K562 (cell line): ENCODE measurements at regions not wholly inside any gene's neighbourhood (a gene's known extent, or its start where the extent isn't known, plus 50 kb on each side); places are given as distances from the start of the nearest gene placed in this dataset.

Experiments used
- ATAC-seq: fragments of 200-7000 bp; cut with Tn5 transposase; 3 replicates; pipeline ENCODE4 v1.9.1; 2020; ENCODE audit warnings: moderate library complexity
- BruUV-seq: library from RNA; stranded (reverse); fragments of 400-500 nt; replicated peaks from 2 replicates; lab custom pipeline; 2021; lab: Mats Ljungman, UMichigan
- CTCF ChIA-PET: fragments of 300-600 bp; formaldehyde crosslinking; extraction: SDS; loops from one replicate; lab custom pipeline; 2021; ENCODE audit warnings: low intra/inter-chr PET ratio; lab: Yijun Ruan, JAX
- POLR2A ChIA-PET: fragments of 300-600, 350-650 bp; sonication (Branson Sonifier 250); formaldehyde crosslinking; extraction: SDS; loops from one replicate; lab custom pipeline; 2021; ENCODE audit warnings: antibody characterized with exemption, inconsistent platforms; lab: Yijun Ruan, JAX
- DNase-seq, 4 experiments: peaks; one replicate each; pipeline versions ENCODE4 v3.0.0 to v3.0.0-alpha.2; 2011 to 2018; ENCODE audit warnings: low spot score in 3 of 4, mixed read lengths in 3 of 4; ENCODE audit errors: extremely low read depth in 1 of 4
- FAIRE-seq: peaks from 2 replicates; lab custom pipeline; 2011; peaks lifted over from hg19 to GRCh38; lab: Jason Lieb, UNC
- H2AFZ ChIP-seq: 2 replicates; pipeline ENCODE4 v1.6.0; 2011; ENCODE audit warnings: low read depth, low read length, control low read depth, inconsistent platforms
- H3K27ac ChIP-seq: fragments of 200-600 bp; 3 replicates; pipeline ENCODE4 v1.8.0; 2011; ENCODE audit warnings: low read depth, mild to moderate bottlenecking, control low read depth, inconsistent platforms, low read length, moderate library complexity, mixed read lengths; ENCODE audit errors: extremely low read depth
- H3K27me3 ChIP-seq, 2 experiments: fragments of 300-600 bp in 1 of 2; 2 replicates in 1 of 2; 3 replicates in 1 of 2; pipeline versions ENCODE4 v1.6.0 to v1.8.0; 2011; ENCODE audit warnings: inconsistent platforms in 2 of 2, low read length in 2 of 2, mild to moderate bottlenecking in 1 of 2, mixed read lengths in 1 of 2, moderate library complexity in 1 of 2; ENCODE audit not compliant: control insufficient read depth in 2 of 2, insufficient read depth in 2 of 2
- H3K36me3 ChIP-seq: fragments of 300-600 bp; 3 replicates; pipeline ENCODE4 v1.8.0; 2011; ENCODE audit warnings: mild to moderate bottlenecking, low read length, inconsistent platforms; ENCODE audit not compliant: control insufficient read depth, insufficient read depth
- H3K4me1 ChIP-seq, 2 experiments: fragments of 200-600 bp in 1 of 2; replicated peaks in 1 of 2; 2 replicates in 1 of 2; 3 replicates in 1 of 2; pipeline versions ENCODE4 v1.5.1 to v1.8.0; 2011; ENCODE audit warnings: inconsistent platforms in 2 of 2, low read length in 2 of 2, mild to moderate bottlenecking in 1 of 2, mixed read lengths in 1 of 2, moderate library complexity in 1 of 2; ENCODE audit not compliant: control insufficient read depth in 2 of 2, insufficient read depth in 2 of 2
- H3K4me2 ChIP-seq: 2 replicates; pipeline ENCODE4 v1.6.1; 2011; ENCODE audit warnings: low read length, control low read depth, inconsistent platforms, mixed read lengths; ENCODE audit not compliant: insufficient read depth
- H3K4me3 ChIP-seq: fragments of 200-600 bp; sonication (generic), shearing (Covaris generic); 2 replicates; pipeline ENCODE4 v1.5.1; 2016; ENCODE audit warnings: control low read depth, inconsistent platforms
- H3K79me2 ChIP-seq: fragments of 200-600 bp; 3 replicates; pipeline ENCODE4 v1.8.0; 2011; ENCODE audit warnings: low read length, inconsistent platforms; ENCODE audit not compliant: control insufficient read depth, insufficient read depth
- H3K9ac ChIP-seq, 2 experiments: 2 replicates each; pipeline versions ENCODE4 v1.6.0 to v1.6.1; 2011; ENCODE audit warnings: low read depth in 2 of 2, low read length in 2 of 2, control low read depth in 1 of 2, inconsistent platforms in 1 of 2, mild to moderate bottlenecking in 1 of 2, mixed read lengths in 1 of 2; ENCODE audit not compliant: insufficient read depth in 1 of 2
- H3K9me1 ChIP-seq: one replicate; pipeline ENCODE4 v1.6.0; 2011; ENCODE audit warnings: inconsistent platforms, mild to moderate bottlenecking, low read length, moderate library complexity; ENCODE audit not compliant: control insufficient read depth, insufficient read depth
- H3K9me3 ChIP-seq: replicated peaks from 2 replicates; pipeline ENCODE4 v1.5.1; 2011; ENCODE audit warnings: low read depth, low read length, inconsistent platforms; ENCODE audit not compliant: control insufficient read depth, insufficient read depth
- H4K20me1 ChIP-seq: replicated peaks from 2 replicates; pipeline ENCODE4 v1.6.1; 2011; ENCODE audit warnings: low read length, inconsistent platforms, mixed read lengths; ENCODE audit not compliant: control insufficient read depth, insufficient read depth
- ASH1L ChIP-seq: fragments of 450-650 bp; IDR thresholded peaks from 2 replicates; pipeline ENCODE4 v1.6.1; 2018; ENCODE audit warnings: borderline replicate concordance, mild to moderate bottlenecking, low read depth; ENCODE audit not compliant: partially characterized antibody
- SMAD1 ChIP-seq: fragments of 150-350 bp; IDR thresholded peaks from 2 replicates; pipeline ENCODE4 v1.6.1; 2014; ENCODE audit warnings: low read length, low read depth; ENCODE audit not compliant: partially characterized antibody
- SMARCB1 ChIP-seq: IDR thresholded peaks from 2 replicates; pipeline ENCODE4 v1.6.1; 2011; ENCODE audit warnings: improper control_type of control experiment, low read depth; ENCODE audit not compliant: insufficient read length
- U2AF2 ChIP-seq: fragments of 200-400 bp; formaldehyde crosslinking; optimal IDR thresholded peaks from 2 replicates; pipeline ENCODE3; 2017; ENCODE audit warnings: low read depth, mild to moderate bottlenecking, low read length
- ZKSCAN3 ChIP-seq: fragments of 250-450 bp; sonication (Bioruptor Pico); IDR thresholded peaks from 2 replicates; pipeline ENCODE4 v1.4.0; 2020
- ZNF76 ChIP-seq: fragments of 250-450 bp; sonication (Bioruptor Pico); IDR thresholded peaks from 2 replicates; pipeline ENCODE4 v1.4.0; 2020; ENCODE audit warnings: mild to moderate bottlenecking, moderate library complexity, borderline replicate concordance
- WGBS: fragments of 100-300 bp; shearing (Covaris generic); methylation state at CpG from one replicate; pipeline ENCODE4 v1.1.6; 2016; ENCODE audit warnings: low coverage, mixed read lengths; ENCODE audit not compliant: insufficient coverage; ENCODE audit errors: missing lambda C conversion rate; 5-methylcytosine and 5-hydroxymethylcytosine counted together
- in situ Hi-C: fragments of 300-500 bp; cut with MboI; formaldehyde crosslinking; loops from 4 replicates; pipeline ENCODE4 v1.15.0; 2018; ENCODE audit warnings: inconsistent platforms, mixed read lengths
- intact Hi-C: fragments of 100-400 bp; cut with micrococcal nuclease; formaldehyde crosslinking; loops from 2 replicates; pipeline ENCODE4 v1.14.2; 2022
- TF ChIP-seq, protein P1 (sequence below): fragments of 450-650 bp; IDR thresholded peaks from 2 replicates; pipeline ENCODE4 v1.6.1; 2016
- TF ChIP-seq, protein P2 (sequence below): fragments of 200-800 bp; sonication (Bioruptor generic); IDR thresholded peaks from 2 replicates; pipeline ENCODE4 v1.6.1; 2016; ENCODE audit warnings: missing genetic modification characterization, missing compliant biosample characterization
- TF ChIP-seq, protein P3 (sequence below), 2 experiments: IDR thresholded peaks; 2 replicates each; pipeline ENCODE4 v1.6.1; 2011; ENCODE audit warnings: borderline replicate concordance in 1 of 2, control low read depth in 1 of 2, low read depth in 1 of 2, low read length in 1 of 2, mild to moderate bottlenecking in 1 of 2, mixed read lengths in 1 of 2, moderate library complexity in 1 of 2; ENCODE audit not compliant: insufficient read depth in 1 of 2, insufficient read length in 1 of 2, poor library complexity in 1 of 2, severe bottlenecking in 1 of 2; ENCODE audit errors: extremely low read depth in 1 of 2

DNA sequence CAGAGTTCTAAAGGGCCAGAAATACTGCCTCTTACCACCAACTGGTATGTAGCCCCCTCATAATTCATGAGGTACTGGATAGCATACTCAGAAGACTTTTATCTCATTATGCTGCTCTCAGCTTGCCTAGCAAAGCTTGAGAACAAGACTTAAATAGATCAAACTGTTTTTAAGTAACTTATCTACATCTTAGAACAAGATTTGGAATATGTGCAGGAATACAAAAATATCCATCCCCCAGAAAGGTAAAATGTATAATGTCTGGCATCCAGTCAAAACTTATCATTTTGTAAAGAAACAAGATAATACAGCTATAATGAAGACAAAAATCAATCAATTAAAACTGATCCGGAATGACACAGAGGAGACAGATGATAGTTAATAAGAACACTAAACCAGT lies 400.4 kb upstream of the TGFBR2 start:
- H3K27ac ChIP-seq = no peak overlapping the region
- no peak overlapping the region for H2AFZ ChIP-seq
- DNase-seq (no peak), FAIRE-seq (no peak), ATAC-seq (no peak)
- no peak overlapping the region for H3K4me3 ChIP-seq
- H4K20me1 ChIP-seq = no peaks in the 10 kb centered on the region
- no TSS peak for BruUV-seq
- no peaks in the 10 kb centered on the region for H3K36me3 ChIP-seq
- no peaks in the 10 kb centered on the region for H3K27me3 ChIP-seq
- no peak overlapping the region for H3K9ac ChIP-seq
- POLR2A ChIA-PET = interaction anchor here (0.8 kb wide), 1 partner anchor 17 kb away, joined by 3 read pairs; no protein-coding TSS in a partner anchor
- intact Hi-C loops = no loop called here
- H3K9me3 ChIP-seq = no peaks in the 10 kb centered on the region
- TF ChIP-seq SMARCB1 (no peak), U2AF2 (no peak), ASH1L (no peak), ZNF76 (no peak), SMAD1 (no peak), ZKSCAN3 (no peak)
- TF ChIP-seq, protein P1, sequence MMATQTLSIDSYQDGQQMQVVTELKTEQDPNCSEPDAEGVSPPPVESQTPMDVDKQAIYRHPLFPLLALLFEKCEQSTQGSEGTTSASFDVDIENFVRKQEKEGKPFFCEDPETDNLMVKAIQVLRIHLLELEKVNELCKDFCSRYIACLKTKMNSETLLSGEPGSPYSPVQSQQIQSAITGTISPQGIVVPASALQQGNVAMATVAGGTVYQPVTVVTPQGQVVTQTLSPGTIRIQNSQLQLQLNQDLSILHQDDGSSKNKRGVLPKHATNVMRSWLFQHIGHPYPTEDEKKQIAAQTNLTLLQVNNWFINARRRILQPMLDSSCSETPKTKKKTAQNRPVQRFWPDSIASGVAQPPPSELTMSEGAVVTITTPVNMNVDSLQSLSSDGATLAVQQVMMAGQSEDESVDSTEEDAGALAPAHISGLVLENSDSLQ = no peak
- TF ChIP-seq, protein P2, sequence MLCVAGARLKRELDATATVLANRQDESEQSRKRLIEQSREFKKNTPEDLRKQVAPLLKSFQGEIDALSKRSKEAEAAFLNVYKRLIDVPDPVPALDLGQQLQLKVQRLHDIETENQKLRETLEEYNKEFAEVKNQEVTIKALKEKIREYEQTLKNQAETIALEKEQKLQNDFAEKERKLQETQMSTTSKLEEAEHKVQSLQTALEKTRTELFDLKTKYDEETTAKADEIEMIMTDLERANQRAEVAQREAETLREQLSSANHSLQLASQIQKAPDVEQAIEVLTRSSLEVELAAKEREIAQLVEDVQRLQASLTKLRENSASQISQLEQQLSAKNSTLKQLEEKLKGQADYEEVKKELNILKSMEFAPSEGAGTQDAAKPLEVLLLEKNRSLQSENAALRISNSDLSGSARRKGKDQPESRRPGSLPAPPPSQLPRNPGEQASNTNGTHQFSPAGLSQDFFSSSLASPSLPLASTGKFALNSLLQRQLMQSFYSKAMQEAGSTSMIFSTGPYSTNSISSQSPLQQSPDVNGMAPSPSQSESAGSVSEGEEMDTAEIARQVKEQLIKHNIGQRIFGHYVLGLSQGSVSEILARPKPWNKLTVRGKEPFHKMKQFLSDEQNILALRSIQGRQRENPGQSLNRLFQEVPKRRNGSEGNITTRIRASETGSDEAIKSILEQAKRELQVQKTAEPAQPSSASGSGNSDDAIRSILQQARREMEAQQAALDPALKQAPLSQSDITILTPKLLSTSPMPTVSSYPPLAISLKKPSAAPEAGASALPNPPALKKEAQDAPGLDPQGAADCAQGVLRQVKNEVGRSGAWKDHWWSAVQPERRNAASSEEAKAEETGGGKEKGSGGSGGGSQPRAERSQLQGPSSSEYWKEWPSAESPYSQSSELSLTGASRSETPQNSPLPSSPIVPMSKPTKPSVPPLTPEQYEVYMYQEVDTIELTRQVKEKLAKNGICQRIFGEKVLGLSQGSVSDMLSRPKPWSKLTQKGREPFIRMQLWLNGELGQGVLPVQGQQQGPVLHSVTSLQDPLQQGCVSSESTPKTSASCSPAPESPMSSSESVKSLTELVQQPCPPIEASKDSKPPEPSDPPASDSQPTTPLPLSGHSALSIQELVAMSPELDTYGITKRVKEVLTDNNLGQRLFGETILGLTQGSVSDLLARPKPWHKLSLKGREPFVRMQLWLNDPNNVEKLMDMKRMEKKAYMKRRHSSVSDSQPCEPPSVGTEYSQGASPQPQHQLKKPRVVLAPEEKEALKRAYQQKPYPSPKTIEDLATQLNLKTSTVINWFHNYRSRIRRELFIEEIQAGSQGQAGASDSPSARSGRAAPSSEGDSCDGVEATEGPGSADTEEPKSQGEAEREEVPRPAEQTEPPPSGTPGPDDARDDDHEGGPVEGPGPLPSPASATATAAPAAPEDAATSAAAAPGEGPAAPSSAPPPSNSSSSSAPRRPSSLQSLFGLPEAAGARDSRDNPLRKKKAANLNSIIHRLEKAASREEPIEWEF (CRISPR knock-in tag) = no peak
- TF ChIP-seq, protein P3, sequence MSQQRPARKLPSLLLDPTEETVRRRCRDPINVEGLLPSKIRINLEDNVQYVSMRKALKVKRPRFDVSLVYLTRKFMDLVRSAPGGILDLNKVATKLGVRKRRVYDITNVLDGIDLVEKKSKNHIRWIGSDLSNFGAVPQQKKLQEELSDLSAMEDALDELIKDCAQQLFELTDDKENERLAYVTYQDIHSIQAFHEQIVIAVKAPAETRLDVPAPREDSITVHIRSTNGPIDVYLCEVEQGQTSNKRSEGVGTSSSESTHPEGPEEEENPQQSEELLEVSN (IDR thresholded peaks at IDR 0.05; ENCODE audit: borderline replicate concordance in 1 of 2, extremely low read depth in 1 of 2, insufficient read depth in 1 of 2, insufficient read length in 1 of 2, low read depth in 1 of 2, low read length in 1 of 2, poor library complexity in 1 of 2, severe bottlenecking in 1 of 2) = no peak
- TF ChIP-seq, all 486 proteins: peak for 0
- 0% methylated on average over 1 of the region's 1 CpG for WGBS
- CTCF ChIA-PET = no interaction called here
- no peaks in the 10 kb centered on the region for H3K79me2 ChIP-seq
- no peaks in the 10 kb centered on the region for H3K4me1 ChIP-seq
- in situ Hi-C loops = no loop called here
- no peak overlapping the region for H3K4me2 ChIP-seq
- no peaks in the 10 kb centered on the region for H3K9me1 ChIP-seq
